DOHH2 (cell line): ENCODE measurements at regions not wholly inside any gene's neighbourhood (a gene's known extent, or its start where the extent isn't known, plus 50 kb on each side); places are given as distances from the start of the nearest gene placed in this dataset.

Experiments
- CTCF ChIP-seq: fragments of 200-600 bp; sonication (generic); IDR thresholded peaks from one replicate; pipeline ENCODE4 v1.5.1; 2014; ENCODE audit warnings: antibody characterized with exemption, mild to moderate bottlenecking, low read depth, low read length; ENCODE audit not compliant: poor library complexity, severe bottlenecking
- EZH2phosphoT487 ChIP-seq: fragments of 200-600 bp; sonication (generic); IDR thresholded peaks from 2 replicates; pipeline ENCODE4 v1.6.1; 2017; ENCODE audit warnings: borderline replicate concordance, mild to moderate bottlenecking, antibody characterized with exemption, low read length, moderate library complexity, mixed read lengths

DNA sequence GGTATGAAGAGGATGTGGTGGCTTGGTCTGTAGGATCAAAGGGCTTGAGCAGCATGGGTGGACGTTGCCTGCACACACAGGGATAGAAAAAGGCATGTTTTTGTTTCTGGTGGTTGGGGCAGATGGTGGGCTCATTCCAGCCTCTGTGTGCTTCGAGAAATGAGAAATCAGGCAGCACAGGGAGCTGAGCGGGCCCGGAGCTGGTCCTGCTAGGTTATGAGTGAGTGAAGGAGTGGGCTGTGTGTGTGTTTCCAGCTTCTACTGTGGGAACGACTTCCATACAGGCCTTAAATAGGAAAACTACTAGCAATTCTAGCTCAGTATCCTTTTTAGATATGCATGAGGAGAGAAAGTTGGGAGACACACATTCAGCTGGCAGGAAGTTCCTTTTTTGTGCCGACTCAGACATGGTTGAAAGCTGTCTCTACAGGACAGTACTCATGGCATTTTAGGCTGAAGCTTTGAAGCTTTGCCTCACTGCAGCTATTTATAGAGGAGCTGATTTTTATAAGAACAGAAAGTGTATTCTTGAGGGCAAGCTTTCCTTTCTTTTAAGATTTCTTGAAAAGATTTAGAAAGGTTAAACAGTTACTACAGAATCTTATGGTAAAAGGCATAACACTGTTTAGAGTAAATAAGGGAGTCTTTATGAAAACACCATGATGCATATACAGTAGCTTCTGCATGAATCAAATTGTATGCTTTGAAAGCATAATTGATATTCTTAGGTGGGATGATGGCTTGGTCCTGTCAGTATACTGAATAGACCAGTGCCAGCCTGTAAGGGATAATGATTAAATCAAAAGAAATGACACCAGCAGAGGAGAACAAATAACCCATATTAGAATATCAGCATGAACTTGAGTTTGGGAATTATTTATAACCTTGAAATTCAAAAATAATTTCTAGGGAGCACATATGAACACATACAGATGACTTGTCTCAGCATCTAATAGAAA is 104.0 kb upstream of the MAN1A1 start:
- TF ChIP-seq CTCF (no peak), EZH2phosphoT487 (no peak)
